GM12872 (cell line): ENCODE measurements at regions not wholly inside any gene's neighbourhood (a gene's known extent, or its start where the extent isn't known, plus 50 kb on each side); places are given as distances from the start of the nearest gene placed in this dataset.

Source experiments
- TF ChIP-seq, protein P1 (sequence below): IDR thresholded peaks from 3 replicates; pipeline ENCODE4 v1.5.1; 2011; ENCODE audit warnings: low read depth, mild to moderate bottlenecking, low read length, moderate library complexity; ENCODE audit not compliant: insufficient read depth

DNA sequence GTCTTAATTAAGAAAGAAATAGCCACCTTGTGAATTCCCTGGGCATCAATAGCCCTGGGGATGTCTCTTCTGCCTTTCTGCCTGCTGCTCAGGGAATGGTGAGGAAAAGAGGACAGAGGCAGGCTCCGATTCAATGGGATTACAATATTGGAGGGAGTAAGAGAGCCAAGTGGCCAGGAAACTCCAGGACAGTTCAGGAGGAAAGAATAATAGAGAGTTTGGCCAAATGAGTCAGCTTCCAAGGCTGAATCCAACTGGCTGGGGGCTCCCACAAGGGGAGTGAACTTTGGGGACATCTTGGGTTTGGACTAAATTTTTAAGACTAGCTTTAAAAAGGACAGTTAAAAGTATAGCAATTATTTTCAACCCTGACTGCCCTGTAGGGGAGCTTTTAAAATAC is 235.8 kb upstream of the ASIC2 start:
- TF ChIP-seq, protein P1, sequence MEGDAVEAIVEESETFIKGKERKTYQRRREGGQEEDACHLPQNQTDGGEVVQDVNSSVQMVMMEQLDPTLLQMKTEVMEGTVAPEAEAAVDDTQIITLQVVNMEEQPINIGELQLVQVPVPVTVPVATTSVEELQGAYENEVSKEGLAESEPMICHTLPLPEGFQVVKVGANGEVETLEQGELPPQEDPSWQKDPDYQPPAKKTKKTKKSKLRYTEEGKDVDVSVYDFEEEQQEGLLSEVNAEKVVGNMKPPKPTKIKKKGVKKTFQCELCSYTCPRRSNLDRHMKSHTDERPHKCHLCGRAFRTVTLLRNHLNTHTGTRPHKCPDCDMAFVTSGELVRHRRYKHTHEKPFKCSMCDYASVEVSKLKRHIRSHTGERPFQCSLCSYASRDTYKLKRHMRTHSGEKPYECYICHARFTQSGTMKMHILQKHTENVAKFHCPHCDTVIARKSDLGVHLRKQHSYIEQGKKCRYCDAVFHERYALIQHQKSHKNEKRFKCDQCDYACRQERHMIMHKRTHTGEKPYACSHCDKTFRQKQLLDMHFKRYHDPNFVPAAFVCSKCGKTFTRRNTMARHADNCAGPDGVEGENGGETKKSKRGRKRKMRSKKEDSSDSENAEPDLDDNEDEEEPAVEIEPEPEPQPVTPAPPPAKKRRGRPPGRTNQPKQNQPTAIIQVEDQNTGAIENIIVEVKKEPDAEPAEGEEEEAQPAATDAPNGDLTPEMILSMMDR, result no peak

DNA sequence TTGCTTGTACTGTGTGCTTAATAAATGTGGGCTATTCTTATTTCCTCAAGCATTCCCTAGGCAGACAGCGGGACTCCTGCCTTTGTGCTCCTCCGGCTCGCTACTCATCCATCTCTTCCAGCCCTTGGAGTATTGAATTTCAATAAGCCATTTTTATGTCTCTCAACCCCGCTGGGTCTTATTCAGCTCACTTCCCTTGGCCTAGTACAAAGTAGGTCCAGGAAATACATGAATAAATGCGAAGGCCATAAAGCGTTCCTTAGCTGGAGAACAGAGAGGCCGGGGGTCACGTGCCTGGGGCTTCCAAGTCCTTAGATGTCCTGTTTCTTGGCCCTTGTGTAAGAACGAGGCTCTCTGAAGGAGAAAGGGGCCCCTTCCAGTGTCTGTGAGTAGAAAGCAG is 236.7 kb upstream of the ASIC2 start:
- TF ChIP-seq, protein P1, result no peak

DNA sequence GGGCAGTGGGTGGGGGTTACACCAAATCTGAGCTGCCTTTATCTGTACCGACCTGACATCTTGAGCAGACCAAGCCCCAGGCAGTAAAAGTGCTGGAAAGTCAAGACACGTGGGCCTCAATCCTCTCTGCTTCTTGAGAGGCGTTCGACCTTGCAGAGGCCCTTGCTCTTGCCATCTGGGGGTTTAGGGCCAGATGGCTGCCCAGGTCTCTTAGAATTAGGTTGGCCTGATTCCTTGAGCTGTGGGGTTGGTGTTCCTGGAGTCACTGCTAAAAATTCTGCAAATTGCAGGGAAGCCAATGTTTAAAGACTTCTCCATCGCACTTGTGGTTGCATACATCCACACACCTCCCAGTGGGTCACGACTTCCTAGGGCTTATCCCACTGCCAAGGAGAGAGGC is 238.2 kb upstream of the ASIC2 start:
- TF ChIP-seq, protein P1, result no peak

DNA sequence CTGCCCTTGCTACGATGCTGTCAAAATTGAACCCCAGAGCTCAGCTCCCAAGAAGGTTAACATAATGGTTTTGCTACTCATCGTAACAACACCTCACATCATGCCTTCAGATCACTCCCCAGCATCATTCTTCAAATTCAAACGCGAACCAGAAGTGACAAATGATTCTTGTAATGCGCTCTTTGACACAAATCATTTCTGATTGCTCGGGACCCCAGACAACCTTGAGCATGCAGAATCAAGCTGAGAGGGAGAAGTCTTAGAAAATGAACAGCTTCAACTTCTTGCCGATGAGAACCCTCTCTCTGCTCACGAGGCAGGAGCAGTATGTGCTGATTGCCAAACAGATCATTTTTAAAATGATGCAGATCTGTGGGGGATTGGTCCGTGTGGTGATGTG is 241.0 kb upstream of the ASIC2 start:
- TF ChIP-seq, protein P1, result no peak

DNA sequence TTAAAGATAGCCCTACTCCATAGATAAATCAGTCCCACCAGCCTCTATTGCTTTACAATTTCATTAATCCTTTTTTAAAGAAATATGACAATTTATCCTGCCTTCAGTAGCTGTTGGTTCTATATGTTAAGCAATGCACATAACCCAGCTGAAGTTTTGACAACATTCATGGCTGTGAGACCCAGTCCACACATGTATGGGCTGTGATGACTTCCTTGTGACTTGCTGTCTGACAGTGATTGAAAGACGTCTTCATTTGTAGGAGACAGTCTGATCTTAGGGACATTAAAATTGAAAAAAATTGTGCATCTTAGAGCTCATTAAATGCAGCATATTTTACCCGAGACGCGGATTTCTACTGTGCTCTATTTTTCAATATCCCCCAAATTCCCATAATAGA is 252.0 kb upstream of the ASIC2 start:
- TF ChIP-seq, protein P1, result no peak

DNA sequence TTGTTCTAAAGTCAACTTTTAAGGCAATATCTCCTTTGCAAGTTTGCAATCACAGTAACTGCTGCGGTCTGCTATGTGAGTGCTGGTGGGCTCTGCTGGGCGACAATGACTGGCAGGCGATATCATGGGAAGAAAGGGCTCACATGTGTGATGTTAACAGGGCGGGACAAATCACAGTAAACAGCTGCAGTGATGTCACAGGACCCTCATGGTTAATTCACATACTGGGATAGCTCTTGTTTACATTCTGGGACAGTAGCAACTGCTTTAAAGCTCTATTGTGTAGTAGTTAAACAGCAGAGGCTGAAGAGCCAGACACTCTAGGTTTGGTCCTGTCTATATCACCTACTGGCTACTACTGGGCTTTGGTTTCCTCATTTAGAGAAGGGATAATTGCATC is 257.2 kb upstream of the ASIC2 start:
- TF ChIP-seq, protein P1, result no peak

DNA sequence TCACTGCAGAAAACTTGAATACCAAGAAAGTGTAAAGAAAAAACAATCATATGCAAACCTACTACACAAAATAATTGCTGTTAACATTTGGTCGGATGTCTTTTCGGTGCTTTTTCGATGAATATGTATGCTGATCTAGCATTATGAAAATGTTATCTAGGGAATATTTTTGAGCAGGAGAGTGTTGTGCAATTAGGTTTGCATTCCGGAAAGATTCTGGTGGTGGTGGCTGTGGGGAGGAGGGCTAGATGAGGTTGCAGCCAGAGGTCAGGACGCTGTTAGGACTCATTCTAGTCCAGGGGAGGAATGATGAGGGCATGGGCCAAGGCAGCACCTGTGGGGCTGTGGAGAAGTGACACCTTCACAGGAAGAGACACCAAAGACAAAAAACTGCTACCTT is 258.0 kb upstream of the ASIC2 start:
- TF ChIP-seq, protein P1, result no peak

DNA sequence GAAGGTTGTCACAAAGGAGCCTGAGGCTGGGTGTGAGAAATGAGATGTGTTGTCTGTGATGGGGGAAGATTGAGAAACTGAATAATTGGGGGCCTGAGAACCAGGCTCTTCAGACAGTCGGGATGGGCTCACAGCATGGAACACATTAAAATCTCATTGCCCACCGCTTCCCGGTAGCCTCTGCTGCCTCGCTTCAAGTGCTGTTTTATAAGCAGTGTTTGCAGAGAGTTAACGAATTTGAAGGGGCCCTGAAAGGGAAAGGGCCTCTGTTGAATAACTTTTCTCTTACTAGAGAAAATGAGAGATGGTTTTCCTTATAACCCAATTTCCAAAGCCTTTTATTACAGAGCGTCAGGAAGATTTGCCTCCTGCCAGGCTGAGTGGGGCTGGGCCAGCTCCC is 258.8 kb upstream of the ASIC2 start:
- TF ChIP-seq, protein P1, result no peak
